LNCaP clone FGC (cell line): ENCODE measurements at regions not wholly inside any gene's neighbourhood (a gene's known extent, or its start where the extent isn't known, plus 50 kb on each side); places are given as distances from the start of the nearest gene placed in this dataset.

ENCODE experiments used
- DNase-seq: peaks from one replicate; pipeline ENCODE4 v3.0.0-alpha.2; 2011; ENCODE audit warnings: low read depth
- H3K4me3 ChIP-seq: 2 replicates; pipeline ENCODE4 v1.5.1; 2011; ENCODE audit warnings: mild to moderate bottlenecking, low read depth, low read length, control low read depth
- TF ChIP-seq, protein P1 (sequence below): IDR thresholded peaks from 2 replicates; pipeline ENCODE4 v1.5.1; 2012; ENCODE audit warnings: mild to moderate bottlenecking; ENCODE audit not compliant: control insufficient read depth, insufficient read depth; ENCODE audit errors: extremely low read depth

DNA sequence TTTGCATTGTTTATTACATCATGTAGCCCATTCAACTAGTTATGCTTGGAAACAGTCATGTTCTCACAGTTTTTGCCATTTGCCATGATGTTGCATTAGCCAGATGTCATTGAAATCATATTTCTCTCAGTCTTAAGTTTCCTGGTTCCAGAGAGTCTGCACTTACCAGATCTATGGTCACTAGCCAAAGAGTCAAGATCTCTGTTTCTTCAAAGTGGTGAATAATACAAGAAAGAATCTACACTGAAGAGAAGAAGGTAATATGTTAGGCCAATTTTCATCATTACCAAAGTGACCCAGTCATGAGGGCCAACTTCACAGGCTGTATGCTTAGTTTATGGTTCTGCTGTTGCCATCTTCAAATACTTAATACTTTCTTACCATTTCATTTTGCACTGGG is 89.0 kb upstream of the PHYHIPL start:
- TF ChIP-seq, protein P1, sequence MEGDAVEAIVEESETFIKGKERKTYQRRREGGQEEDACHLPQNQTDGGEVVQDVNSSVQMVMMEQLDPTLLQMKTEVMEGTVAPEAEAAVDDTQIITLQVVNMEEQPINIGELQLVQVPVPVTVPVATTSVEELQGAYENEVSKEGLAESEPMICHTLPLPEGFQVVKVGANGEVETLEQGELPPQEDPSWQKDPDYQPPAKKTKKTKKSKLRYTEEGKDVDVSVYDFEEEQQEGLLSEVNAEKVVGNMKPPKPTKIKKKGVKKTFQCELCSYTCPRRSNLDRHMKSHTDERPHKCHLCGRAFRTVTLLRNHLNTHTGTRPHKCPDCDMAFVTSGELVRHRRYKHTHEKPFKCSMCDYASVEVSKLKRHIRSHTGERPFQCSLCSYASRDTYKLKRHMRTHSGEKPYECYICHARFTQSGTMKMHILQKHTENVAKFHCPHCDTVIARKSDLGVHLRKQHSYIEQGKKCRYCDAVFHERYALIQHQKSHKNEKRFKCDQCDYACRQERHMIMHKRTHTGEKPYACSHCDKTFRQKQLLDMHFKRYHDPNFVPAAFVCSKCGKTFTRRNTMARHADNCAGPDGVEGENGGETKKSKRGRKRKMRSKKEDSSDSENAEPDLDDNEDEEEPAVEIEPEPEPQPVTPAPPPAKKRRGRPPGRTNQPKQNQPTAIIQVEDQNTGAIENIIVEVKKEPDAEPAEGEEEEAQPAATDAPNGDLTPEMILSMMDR: no peak
- H3K4me3 ChIP-seq: no peak overlapping the region
- no peak for DNase-seq

- H3K4me3 ChIP-seq: no peak overlapping the region
- no peak for DNase-seq
- TF ChIP-seq, protein P1: no peak
Measured at GRCh38 chr10:59088912-59089573, 87.4 kb upstream of the PHYHIPL start.

DNA sequence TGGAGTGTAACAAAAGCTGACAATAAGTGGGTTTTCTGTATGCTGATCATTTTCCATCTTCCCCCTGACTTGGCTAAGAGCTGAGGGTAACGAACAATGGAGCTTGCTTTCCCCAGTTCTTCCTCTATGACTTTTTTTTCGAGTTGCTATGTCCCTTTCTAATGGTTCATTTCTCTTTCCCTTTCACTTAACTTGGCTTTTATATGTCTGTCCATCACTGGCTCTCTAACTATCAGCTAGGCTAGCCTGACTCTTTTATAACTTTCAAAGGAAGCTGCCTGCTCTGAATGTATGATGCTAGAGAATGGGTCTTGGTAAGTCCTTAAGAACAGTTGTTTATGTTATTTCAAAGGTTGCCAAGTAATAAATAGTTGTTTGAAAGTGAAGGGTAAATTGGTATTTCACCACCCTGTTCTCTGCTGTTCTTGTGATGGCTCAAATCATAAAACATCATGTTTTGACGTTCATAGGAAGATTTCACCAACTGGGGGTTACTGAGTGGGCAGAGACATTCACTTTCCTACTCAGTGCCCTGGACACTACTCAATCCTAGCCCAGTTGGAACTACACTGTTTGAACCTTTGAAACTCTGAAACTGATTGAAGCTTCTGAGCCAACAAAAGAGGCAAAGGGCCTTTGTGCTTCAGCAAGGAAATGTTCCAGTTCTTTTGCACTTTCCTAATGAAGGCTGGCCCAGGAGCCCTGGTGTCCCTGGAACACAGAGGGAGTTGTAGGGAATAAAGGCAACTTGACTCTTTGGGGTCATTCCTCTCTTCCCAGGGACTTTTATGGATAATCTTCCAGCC is 85.4 kb upstream of the PHYHIPL start:
- TF ChIP-seq, protein P1: no peak
- no peak for DNase-seq
- H3K4me3 ChIP-seq: no peak overlapping the region

GRCh38 chr10:59093461-59093860 is 83.0 kb upstream of the PHYHIPL start:
- peak; percentile 10 for DNase-seq
- H3K4me3 ChIP-seq: no peak overlapping the region
- TF ChIP-seq, protein P1: no peak

GRCh38 chr10:59096631-59097030 is 79.8 kb upstream of the PHYHIPL start:
- H3K4me3 ChIP-seq: no peak overlapping the region
- no peak for DNase-seq
- TF ChIP-seq, protein P1: no peak

GRCh38 chr10:59098387-59098786 is 78.1 kb upstream of the PHYHIPL start:
- no peak for DNase-seq
- TF ChIP-seq, protein P1: no peak
- H3K4me3 ChIP-seq: no peak overlapping the region
